IMR-90 (cell line): ENCODE measurements at regions not wholly inside any gene's neighbourhood (a gene's known extent, or its start where the extent isn't known, plus 50 kb on each side); places are given as distances from the start of the nearest gene placed in this dataset.

Experiments
- ATAC-seq: fragments of 200-7000 bp; cut with Tn5 transposase; 2 replicates; pipeline ENCODE4 v1.9.1; 2020; ENCODE audit warnings: low read depth, mild to moderate bottlenecking, moderate library complexity
- BruUV-seq: library from RNA; stranded (reverse); fragments of 400-500 nt; replicated peaks from 2 replicates; lab custom pipeline; 2021; lab: Mats Ljungman, UMichigan
- CTCF ChIA-PET: fragments of 300-600 bp; formaldehyde crosslinking; extraction: SDS; loops from one replicate; lab custom pipeline; 2021; ENCODE audit warnings: antibody characterized with exemption; lab: Yijun Ruan, JAX
- POLR2A ChIA-PET: fragments of 300-600 bp; sonication (Branson Sonifier 250); formaldehyde crosslinking; loops from one replicate; lab custom pipeline; 2022; ENCODE audit warnings: antibody characterized with exemption; ENCODE audit not compliant: unreplicated experiment; lab: Charles Lee
- DNase-seq: peaks from one replicate; pipeline ENCODE4 v3.0.0; 2013
- H2AFZ ChIP-seq: replicated peaks from 2 replicates; pipeline ENCODE3; 2013; ENCODE audit warnings: low read length, mild to moderate bottlenecking; ENCODE audit not compliant: poor library complexity
- H2AK5ac ChIP-seq: 2 replicates; pipeline ENCODE4 v1.6.1; 2013; ENCODE audit warnings: low read depth, low read length, inconsistent platforms
- H2AK9ac ChIP-seq: replicated peaks from 2 replicates; pipeline ENCODE3; 2013; ENCODE audit warnings: mild to moderate bottlenecking, low read depth, low read length, moderate library complexity; ENCODE audit not compliant: poor library complexity
- H2BK120ac ChIP-seq: 2 replicates; pipeline ENCODE4 v1.6.1; 2013; ENCODE audit warnings: low read depth, low read length, inconsistent platforms
- H2BK15ac ChIP-seq: 3 replicates; pipeline ENCODE4 v1.6.1; 2013; ENCODE audit warnings: low read depth, low read length, inconsistent platforms
- H2BK20ac ChIP-seq: 2 replicates; pipeline ENCODE4 v1.6.1; 2013; ENCODE audit warnings: low read depth, mild to moderate bottlenecking, inconsistent platforms, low read length, moderate library complexity
- H2BK5ac ChIP-seq: 2 replicates; pipeline ENCODE4 v1.6.1; 2013; ENCODE audit warnings: mild to moderate bottlenecking, low read depth, low read length, inconsistent platforms; ENCODE audit not compliant: poor library complexity, severe bottlenecking
- H3K14ac ChIP-seq: replicated peaks from 2 replicates; pipeline ENCODE4 v1.6.1; 2013; ENCODE audit warnings: low read depth, low read length, inconsistent platforms
- H3K18ac ChIP-seq: 2 replicates; pipeline ENCODE4 v1.6.1; 2013; ENCODE audit warnings: low read depth, low read length, control low read depth
- H3K23ac ChIP-seq: 2 replicates; pipeline ENCODE4 v1.6.1; 2013; ENCODE audit warnings: low read depth, low read length, inconsistent platforms
- H3K27ac ChIP-seq: 2 replicates; pipeline ENCODE4 v1.5.1; 2013; ENCODE audit warnings: mild to moderate bottlenecking, control low read depth, low read length; ENCODE audit not compliant: insufficient read depth
- H3K27me3 ChIP-seq: 2 replicates; pipeline ENCODE4 v1.6.1; 2013; ENCODE audit warnings: low read length; ENCODE audit not compliant: control insufficient read depth, insufficient read depth
- H3K36me3 ChIP-seq: 2 replicates; pipeline ENCODE4 v1.6.1; 2013; ENCODE audit warnings: low read length, mixed read lengths; ENCODE audit not compliant: control insufficient read depth, insufficient read depth
- H3K4ac ChIP-seq: 2 replicates; pipeline ENCODE4 v1.6.1; 2013; ENCODE audit warnings: low read depth, low read length, inconsistent platforms
- H3K4me1 ChIP-seq: 2 replicates; pipeline ENCODE4 v1.6.1; 2013; ENCODE audit warnings: low read length, mixed read lengths; ENCODE audit not compliant: control insufficient read depth, insufficient read depth
- H3K4me2 ChIP-seq: 2 replicates; pipeline ENCODE4 v1.6.1; 2013; ENCODE audit warnings: low read depth, mild to moderate bottlenecking, control low read depth, low read length, moderate library complexity
- H3K4me3 ChIP-seq: 2 replicates; pipeline ENCODE4 v1.5.1; 2013; ENCODE audit warnings: low read depth, mild to moderate bottlenecking, control low read depth, low read length, moderate library complexity; ENCODE audit not compliant: insufficient read depth
- H3K56ac ChIP-seq: 2 replicates; pipeline ENCODE4 v1.6.1; 2013; ENCODE audit warnings: low read length, inconsistent platforms; ENCODE audit not compliant: insufficient read depth; ENCODE audit errors: extremely low read depth
- H3K79me1 ChIP-seq, 2 experiments: 2 replicates each; pipeline ENCODE4 v1.6.1; 2013; ENCODE audit warnings: low read length in 2 of 2, inconsistent platforms in 1 of 2, low read depth in 1 of 2
- H3K9ac ChIP-seq: 2 replicates; pipeline ENCODE4 v1.6.1; 2013; ENCODE audit warnings: low read depth, low read length, control low read depth
- H3K9me1 ChIP-seq: 2 replicates; pipeline ENCODE4 v1.6.1; 2013; ENCODE audit warnings: low read length, inconsistent platforms; ENCODE audit not compliant: insufficient read depth
- H3K9me3 ChIP-seq: 2 replicates; pipeline ENCODE4 v1.6.1; 2013; ENCODE audit warnings: low read length; ENCODE audit not compliant: control insufficient read depth, insufficient read depth
- H4K20me1 ChIP-seq: 2 replicates; pipeline ENCODE4 v1.6.1; 2013; ENCODE audit warnings: low read length, inconsistent platforms; ENCODE audit not compliant: insufficient read depth
- H4K5ac ChIP-seq: 2 replicates; pipeline ENCODE4 v1.6.1; 2013; ENCODE audit warnings: mild to moderate bottlenecking, low read depth, low read length, control low read depth
- H4K8ac ChIP-seq, 2 experiments: 2 replicates each; pipeline ENCODE4 v1.6.1; 2013; ENCODE audit warnings: low read depth in 2 of 2, low read length in 2 of 2, control low read depth in 1 of 2, inconsistent platforms in 1 of 2
- H4K91ac ChIP-seq: 2 replicates; pipeline ENCODE4 v1.6.1; 2013; ENCODE audit warnings: low read depth, low read length, inconsistent platforms; ENCODE audit not compliant: insufficient read depth
- CTCF ChIP-seq: conservative IDR thresholded peaks from 2 replicates; pipeline ENCODE4 v1.5.1; 2012; ENCODE audit warnings: mild to moderate bottlenecking, low read depth, low read length, improper control_type of control experiment
- MAFK ChIP-seq: IDR thresholded peaks from 2 replicates; pipeline ENCODE4 v1.6.1; 2012; ENCODE audit warnings: low read depth, low read length, improper control_type of control experiment
- MXI1 ChIP-seq: IDR thresholded peaks from 2 replicates; pipeline ENCODE4 v1.6.1; 2012; ENCODE audit warnings: low read depth, mild to moderate bottlenecking, low read length, moderate library complexity, borderline replicate concordance
- POLR2A ChIP-seq: IDR thresholded peaks from 2 replicates; pipeline ENCODE4 v1.6.1; 2012; ENCODE audit warnings: mild to moderate bottlenecking, low read depth, low read length
- RAD21 ChIP-seq: IDR thresholded peaks from 2 replicates; pipeline ENCODE4 v1.6.1; 2012; ENCODE audit warnings: low read length, improper control_type of control experiment
- SMC3 ChIP-seq: fragments of 150-350 bp; IDR thresholded peaks from 2 replicates; pipeline ENCODE4 v1.6.1; 2016; ENCODE audit warnings: low read depth, mild to moderate bottlenecking, antibody characterized with exemption, low read length, moderate library complexity
- WGBS, 2 experiments: methylation state at CpG; one replicate each; pipeline versions ENCODE4 v1.1.5 to v1.1.7; 2013; ENCODE audit warnings: missing lambda C conversion rate in 2 of 2; ENCODE audit not compliant: insufficient read length in 1 of 2; ENCODE audit errors: extremely low coverage in 2 of 2; 5-methylcytosine and 5-hydroxymethylcytosine counted together
- dilution Hi-C: fragments of 300-500 bp; cut with HindIII; formaldehyde crosslinking; loops from one replicate; pipeline ENCODE4 v1.14.3; 2018; ENCODE audit warnings: low sequenced_read_pairs; ENCODE audit not compliant: unreplicated experiment
- in situ Hi-C: fragments of 300-500 bp; cut with MboI; formaldehyde crosslinking; loops from 3 replicates; pipeline ENCODE4 v1.14.3; 2019; ENCODE audit warnings: low sequenced_read_pairs, inconsistent platforms, mixed read lengths
- intact Hi-C: fragments of 100-400 bp; cut with micrococcal nuclease; formaldehyde crosslinking; loops from 2 replicates; pipeline ENCODE4 v1.10.0; 2022

DNA sequence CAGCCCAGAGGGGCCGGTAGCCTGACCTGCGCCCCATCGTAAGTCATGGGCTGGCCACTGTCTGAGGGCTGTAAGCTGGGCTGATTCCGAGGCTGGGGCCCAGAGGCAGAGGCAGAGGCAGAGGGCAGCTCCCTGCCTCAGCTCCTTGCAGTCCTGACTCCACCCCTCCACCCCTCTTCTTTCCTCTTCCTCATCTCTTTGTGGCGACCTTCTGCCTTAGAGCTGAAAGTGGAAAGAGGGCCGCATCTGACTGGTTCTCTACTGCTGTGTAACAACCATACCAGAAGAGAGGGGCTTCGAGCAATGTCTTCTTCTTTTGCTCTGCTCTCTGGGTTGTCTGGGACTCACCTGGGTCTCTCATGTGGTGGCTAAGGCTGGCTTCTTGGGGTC is 179.1 kb downstream of the RPS24 start:
- peak overlapping the region; percentile 45; the same call in 1 of the 2 replicates for H3K14ac ChIP-seq
- H3K27me3 ChIP-seq, result peaks cover 3% of the 10 kb centered on the region; the same call in 1 of the 2 replicates
- no peak overlapping the region for H3K27ac ChIP-seq
- DNase-seq, result no peak
- H3K4me1 ChIP-seq, result peaks cover 15% of the 10 kb centered on the region
- H2BK20ac ChIP-seq, result peak overlapping the region; percentile 28; the same call in 1 of the 2 replicates
- no peak overlapping the region for H3K56ac ChIP-seq
- no peak overlapping the region for H3K4me2 ChIP-seq
- H3K23ac ChIP-seq, result no peak overlapping the region
- no peak overlapping the region for H3K4ac ChIP-seq
- H3K9me3 ChIP-seq, result no peaks in the 10 kb centered on the region
- no peak overlapping the region for H4K5ac ChIP-seq
- H2AK9ac ChIP-seq, result peak overlapping the region; percentile 73
- no TSS peak for BruUV-seq
- no peak for ATAC-seq
- no peak overlapping the region for H2BK5ac ChIP-seq
- CTCF ChIA-PET, result interaction anchor here (0.6 kb wide), 1 partner anchor 161 kb away, joined by 3 read pairs; no protein-coding TSS in a partner anchor
- WGBS, 2 experiments, result no CpG with 5 or more reads among the region's 7 CpGs
- POLR2A ChIA-PET, result no interaction called here
- intact Hi-C loops, result loop anchor here (5.0 to 10.0 kb wide), 2 partner anchors 90 to 762 kb away; no protein-coding TSS in a partner anchor
- no peak overlapping the region for H3K4me3 ChIP-seq
- H3K9ac ChIP-seq, result no peak overlapping the region
- H2AFZ ChIP-seq, result no peak overlapping the region
- peak overlapping the region; percentile 10 for H2BK120ac ChIP-seq
- H4K20me1 ChIP-seq, result no peaks in the 10 kb centered on the region
- in situ Hi-C loops, result no loop called here
- no peak overlapping the region; a peak in 1 of 4 replicates for H4K8ac ChIP-seq
- H3K36me3 ChIP-seq, result no peaks in the 10 kb centered on the region
- H2AK5ac ChIP-seq, result peak overlapping the region; percentile 36; the same call in 1 of the 2 replicates
- dilution Hi-C loops, result no loop called here
- no peak overlapping the region for H2BK15ac ChIP-seq
- TF ChIP-seq POLR2A, result no peak
- TF ChIP-seq MXI1, result no peak
- no peak for TF ChIP-seq RAD21
- no peak for TF ChIP-seq SMC3
- no peak for TF ChIP-seq MAFK
- no peak for TF ChIP-seq CTCF
- H4K91ac ChIP-seq, result no peak overlapping the region
- H3K9me1 ChIP-seq, result peaks cover 14% of the 10 kb centered on the region
- 0 out of 4 replicates have a peak, but pooled peaks cover 0 to 3% of the 10 kb centered on the region in 2 experiments for H3K79me1 ChIP-seq
- no peak overlapping the region for H3K18ac ChIP-seq
